NCI-H446 (cell line): ENCODE measurements at regions not wholly inside any gene's neighbourhood (a gene's known extent, or its start where the extent isn't known, plus 50 kb on each side); places are given as distances from the start of the nearest gene placed in this dataset.
"Not testable (repeated sequence)": the region's sequence is repeated elsewhere in the genome, so short reads cannot be mapped to it uniquely, and the experiment has no call there.

ENCODE experiments used
- DNase-seq, 2 experiments: peaks; one replicate each; lab custom pipeline; 2025; lab: John Stamatoyannopoulos, UW

DNA sequence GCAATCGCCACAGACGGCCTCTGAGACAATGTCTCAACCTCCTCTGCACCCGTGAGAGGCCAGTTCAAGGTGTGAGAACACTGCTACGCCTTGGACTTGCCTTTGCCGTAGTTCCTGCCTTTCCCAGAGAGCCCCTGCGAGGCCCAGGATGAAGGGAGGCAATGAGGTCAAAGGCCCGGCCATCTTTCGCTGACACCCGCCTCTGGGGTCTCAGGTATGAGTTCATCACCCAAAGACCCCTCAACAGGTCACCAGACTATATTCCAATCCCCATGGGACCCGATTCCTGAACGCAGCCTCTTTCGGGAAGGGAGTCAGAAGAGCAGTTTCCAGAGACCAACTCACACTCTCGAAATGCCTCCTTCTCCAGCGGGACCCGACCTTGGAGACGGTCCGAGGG, 573.5 kb downstream of the KCNJ18 start:
- DNase-seq = no peak

DNA sequence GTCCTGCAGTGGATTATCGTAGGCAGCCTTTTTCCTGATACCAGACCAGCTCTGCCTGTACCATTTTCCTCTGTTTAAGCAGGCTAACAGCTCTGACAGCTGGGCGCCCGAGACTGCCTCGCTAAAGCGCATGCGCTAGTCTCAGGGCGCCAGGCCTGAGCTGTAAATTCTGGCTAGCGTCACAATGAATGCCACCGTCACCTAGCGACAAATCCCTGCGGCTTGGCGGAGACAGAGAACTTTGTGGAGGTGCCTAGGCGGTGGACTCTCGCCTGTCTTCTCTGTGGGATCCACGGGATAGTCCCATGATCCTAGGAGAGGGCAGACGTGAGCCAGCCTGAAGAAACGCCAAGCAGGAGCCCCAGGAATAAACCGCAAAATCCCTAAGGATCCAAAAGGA, 573.9 kb downstream of the KCNJ18 start:
- peak in 1 of 2 experiments; percentile 52 for DNase-seq

DNA sequence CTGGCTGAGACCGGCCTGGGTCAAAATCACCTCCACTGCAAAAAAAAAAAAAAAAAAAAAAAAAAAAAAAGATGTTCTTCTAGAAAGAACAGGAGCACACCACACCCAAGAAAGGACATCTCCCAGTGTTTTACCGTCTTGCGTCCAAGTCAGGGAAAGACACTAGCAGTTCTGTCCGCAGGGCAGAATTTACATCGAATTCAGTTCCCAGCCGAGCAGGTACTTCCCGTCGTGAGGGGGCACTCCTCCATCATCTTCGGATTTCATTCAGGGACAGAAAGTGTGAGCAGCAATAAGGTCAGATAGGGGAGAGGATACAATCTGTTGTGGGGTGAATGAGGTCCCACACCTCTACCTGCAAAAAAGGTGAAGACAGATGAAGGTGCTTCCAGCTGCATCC, 574.7 kb downstream of the KCNJ18 start:
- no peak for DNase-seq

DNA sequence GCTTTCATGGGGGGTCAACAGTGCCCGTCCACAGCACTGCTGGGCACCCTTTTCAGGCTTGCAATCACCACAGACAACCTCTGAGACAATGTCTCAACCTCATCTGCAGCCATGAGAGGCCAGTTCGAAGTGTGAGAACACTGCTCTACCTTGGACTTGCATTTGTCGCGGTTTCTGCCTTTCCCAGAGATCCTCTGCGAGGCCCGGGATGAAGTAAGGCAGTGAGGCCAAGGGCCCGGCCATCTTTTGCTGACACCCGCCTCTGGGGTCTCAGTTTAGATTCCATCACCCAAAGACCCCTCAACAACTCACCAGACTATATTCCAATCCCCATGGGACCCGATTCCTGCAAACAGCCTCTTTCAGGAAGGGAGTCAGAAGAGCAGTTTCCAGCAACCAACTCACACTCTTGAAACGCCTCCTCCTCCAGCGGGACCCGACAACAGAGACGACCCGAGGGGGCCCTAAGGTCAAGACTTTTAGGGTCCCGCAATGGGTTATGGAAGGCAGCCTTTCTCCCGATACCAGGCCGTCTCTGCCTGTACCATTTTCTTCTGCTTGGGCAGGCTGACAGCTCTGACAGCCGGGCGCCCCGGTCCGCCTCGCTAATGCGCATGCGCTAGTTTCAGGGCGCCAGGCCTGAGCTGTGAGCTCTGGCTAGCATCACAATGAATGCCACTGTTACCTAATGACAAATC, 576.0 kb downstream of the KCNJ18 start:
- DNase-seq = no peak

DNA sequence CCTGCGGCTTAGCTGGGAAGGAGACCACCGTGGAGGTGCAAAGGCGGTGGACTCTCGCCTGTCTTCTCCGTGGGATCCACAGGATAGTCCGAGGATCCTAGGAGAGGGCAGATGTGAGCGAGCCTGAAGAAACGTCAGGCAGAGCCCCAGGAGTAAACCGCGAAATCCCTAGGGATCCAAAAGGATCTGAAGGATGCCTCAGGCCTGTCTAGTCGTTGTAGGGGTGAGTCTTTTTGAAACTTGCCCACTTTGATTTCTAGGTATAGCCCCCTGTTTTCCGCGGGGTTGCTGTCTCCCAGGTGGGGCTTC, 576.5 kb downstream of the KCNJ18 start:
- DNase-seq = no peak

DNA sequence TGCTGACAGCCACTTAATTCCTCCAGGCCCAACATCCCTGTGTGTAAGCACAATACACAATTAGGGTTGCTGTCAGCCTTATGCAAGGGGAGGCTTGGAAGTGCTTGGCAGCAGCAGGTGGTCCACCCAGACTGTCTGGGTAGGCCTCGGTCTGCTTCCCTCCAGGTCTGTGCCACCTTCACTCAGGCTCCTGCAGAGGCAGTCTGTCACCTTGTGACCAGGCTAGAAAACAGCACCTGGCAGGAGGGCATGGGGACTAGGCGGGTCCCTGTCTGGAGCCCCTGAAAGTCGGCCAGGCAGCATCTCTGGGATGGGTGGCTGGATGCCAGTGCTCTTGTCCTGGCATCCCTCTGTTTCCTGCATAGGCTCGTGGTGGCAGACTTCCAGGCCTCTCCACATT, 578.1 kb downstream of the KCNJ18 start:
- DNase-seq = no peak

DNA sequence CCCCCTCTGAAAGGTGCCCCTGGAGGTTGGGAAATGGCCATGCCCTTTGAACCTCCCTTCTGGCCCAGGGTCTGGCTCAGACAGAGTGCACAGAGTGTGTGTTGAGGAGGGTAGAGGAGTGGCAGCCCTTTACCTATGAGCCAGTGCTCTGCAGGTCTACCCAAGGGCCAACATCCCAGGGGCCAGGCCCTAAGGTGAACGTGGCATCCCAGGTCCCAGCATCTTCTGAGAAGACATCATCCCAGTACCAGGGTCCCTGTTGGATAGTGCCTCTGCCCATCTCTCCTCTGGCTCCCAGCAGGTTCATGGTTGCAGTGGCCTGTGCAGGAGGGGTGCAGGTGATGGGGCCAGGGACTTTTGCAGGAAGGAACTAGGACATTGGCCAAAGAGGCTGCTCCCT, 578.5 kb downstream of the KCNJ18 start:
- DNase-seq = not testable (repeated sequence)

DNA sequence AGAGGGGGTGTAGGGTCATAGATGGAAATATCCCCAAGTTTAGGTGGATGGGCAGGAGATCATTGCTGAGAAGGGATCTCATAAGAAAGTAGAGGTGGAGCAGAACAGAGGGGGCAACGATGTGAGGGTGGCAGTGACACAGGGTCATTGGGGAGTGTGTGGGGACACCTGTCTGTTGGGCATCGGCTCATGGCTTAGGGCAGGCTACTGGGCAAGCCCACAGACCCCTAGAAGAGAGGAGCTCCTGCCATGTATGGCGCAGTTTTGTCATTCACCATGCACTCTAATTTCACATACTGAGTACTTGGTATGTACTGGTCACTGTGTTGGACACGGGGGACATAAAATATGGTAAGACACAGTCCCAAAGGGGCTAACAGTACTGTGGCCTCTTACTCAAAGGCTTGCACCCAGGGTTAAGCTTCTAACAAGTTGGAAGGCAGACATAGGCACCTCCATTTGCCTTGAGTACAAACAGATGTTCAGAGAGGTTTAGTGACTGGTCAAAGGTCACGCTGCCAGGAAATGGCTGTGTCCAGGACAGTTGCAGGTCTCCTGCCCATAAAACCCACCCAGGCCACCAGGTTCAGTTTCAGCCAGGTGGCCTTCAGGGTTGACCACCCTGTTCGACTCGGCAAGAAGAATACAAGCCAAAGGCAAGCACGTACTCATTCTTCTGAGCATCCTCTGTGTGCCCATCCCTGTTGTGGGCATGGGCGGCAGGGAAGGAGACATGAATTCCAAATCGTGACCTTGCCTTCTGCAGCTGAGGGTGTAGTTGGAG, 580.2 kb downstream of the KCNJ18 start:
- DNase-seq = no peak

DNA sequence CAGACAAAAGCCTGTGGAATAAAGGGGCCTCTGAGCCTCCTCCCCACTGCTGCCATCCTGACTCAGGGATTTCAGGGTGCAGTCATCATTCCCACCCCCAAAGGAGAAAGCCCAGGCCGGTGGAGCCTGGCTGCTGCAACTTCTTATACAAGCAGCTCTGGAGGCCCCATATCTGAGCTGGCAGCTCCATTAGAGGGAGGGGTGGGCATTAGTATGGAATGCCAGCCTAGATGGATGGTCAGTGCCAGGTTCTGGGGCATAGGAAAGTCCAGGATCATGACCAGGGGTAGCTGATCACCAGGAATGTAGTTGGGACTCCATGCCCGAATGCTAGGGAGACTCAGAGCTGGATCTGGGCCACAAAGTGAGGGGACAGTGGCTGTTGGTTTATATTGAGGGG, 581.0 kb downstream of the KCNJ18 start:
- DNase-seq = no peak

DNA sequence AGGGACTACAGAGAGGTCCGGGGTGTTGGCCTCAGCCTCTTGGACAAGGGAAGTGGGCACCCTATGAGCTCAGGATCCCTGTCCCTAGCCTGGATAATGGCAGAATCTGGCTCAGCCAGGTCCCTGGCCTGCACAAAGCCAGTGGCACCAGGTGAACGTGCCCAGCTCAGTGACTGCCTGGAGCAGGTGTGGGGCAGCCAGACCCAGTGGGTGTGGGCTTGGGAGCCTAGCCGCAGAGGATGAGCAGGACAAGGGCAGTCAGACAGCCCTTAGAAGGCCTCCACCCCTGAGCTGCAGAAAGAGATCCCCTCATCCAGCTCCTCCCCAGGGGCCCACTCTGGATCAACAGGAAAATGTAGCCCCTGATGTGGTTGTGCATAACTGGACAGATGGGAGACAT, 585.3 kb downstream of the KCNJ18 start:
- DNase-seq = no peak

DNA sequence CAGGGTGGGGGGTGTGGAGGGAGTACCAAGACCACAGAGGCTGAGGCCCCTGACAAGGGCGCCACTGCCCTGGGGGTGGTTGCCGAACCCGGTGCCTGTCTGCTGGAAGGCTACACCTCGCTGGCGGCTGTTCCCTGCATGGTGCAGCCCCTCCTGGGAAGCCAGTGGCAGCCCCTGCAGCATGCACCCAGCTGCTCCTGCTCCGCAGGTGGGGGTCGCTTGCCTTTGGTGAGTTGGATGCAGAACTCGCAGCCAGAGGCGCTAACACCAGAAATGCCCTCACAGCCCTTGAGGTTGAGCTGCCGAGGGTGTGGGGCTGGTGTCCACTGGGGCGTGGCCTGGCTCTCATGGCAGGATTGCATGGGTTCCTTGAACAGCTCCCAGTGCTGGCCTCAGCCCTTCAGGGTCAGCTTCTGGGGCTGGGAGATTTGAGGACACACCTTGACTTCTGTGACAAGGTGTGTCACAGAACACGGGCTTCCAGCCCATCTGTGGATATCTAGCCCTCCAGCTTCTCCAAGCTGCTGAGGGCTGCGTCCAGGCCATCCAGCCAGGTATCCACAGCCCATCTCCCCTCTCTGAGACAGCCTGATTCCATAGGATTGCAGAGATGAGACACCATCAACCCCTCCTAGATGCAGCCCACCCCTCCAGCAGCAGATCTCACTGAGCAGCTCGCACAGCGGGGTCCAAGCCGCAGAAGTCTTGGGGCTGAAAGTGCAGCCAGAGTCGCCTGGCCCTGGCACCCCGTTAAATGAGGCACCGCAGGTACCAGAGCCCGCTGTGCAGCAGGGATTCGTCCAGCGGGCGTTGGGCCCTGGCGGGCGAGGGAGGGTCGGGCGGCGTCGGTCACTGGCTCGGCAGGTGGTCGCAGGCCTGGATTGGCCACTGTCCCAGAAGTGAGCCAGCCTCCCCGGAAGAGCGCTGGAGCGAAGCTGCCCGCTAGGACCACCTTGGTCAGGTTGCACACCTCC, 586.3 kb downstream of the KCNJ18 start:
- DNase-seq = no peak

DNA sequence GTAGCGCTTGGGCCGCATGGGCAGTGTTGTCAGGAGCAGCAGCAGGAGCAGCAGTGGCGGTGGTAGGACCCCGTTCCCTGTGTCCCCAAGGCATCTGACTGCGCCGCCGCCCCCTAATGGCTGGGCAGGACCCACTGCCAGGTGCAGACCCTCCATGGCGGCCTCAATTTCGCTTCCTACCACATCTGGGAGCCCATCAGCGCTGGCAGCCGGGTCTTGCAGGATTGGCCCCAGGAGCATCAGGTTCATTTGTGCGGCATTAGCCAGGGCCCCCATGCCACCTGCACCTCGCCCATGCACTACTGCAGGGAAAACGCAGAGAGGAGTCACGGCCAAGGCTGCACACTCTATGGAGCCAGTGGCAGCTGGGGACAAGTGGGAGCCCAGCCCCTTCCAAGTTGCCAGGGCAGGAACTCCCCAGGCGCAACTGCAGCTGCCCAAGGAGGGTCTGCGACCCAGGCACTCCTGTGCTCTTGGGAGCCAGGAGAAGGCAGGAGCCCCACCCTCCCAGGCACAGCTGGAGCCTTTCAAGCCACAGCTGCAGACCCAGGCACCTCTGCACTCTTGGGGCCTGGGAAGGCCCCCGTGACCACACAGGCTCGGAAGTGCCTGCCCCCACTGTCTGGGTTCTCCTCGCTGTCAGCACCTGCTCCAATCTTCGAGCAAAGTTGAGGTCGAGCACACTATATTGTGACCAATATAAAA, 594.2 kb downstream of the KCNJ18 start:
- no peak for DNase-seq

DNA sequence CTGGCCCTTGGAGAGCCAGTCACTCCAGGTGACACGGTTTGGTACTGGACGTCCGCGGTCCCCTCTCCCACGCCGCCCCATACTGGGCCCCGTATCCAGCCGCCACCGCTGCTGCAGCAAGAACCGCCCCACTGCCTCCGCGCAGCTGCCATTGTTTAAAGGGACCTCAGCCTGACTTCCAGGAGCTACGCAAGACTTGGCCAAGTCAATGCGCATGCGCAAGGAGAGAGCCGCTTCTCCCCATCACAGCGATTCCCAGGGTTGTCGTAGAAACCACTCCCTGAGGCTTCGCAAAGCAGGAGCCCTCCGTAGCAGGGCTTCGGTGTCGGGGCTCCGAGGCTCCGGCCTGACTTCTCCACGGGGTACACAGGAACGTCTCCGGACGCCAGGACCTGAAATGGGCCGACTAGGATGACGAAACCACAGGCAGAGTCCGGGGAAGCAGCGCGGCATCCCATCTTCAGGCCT, 606.2 kb downstream of the KCNJ18 start:
- DNase-seq = not testable (repeated sequence)

DNA sequence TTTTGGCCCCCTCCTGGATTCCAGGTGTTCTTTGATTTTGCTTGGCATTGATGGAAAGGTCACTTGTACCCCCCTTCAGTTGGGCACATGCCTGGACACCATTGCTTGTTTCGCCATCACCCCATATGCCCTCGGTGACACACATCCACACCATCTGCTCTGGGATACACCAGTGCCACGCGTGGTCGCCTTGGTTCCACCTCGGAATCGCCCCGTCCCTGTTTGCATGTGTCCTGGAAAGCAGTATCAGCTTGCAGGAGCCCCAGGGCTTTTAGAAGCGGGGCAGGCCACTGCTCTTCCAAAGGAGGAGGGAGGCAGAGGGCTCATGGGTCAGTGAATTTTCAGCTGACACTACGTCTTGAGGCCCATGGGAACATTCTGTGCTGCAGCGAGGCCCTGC, 607.9 kb downstream of the KCNJ18 start:
- no peak for DNase-seq

DNA sequence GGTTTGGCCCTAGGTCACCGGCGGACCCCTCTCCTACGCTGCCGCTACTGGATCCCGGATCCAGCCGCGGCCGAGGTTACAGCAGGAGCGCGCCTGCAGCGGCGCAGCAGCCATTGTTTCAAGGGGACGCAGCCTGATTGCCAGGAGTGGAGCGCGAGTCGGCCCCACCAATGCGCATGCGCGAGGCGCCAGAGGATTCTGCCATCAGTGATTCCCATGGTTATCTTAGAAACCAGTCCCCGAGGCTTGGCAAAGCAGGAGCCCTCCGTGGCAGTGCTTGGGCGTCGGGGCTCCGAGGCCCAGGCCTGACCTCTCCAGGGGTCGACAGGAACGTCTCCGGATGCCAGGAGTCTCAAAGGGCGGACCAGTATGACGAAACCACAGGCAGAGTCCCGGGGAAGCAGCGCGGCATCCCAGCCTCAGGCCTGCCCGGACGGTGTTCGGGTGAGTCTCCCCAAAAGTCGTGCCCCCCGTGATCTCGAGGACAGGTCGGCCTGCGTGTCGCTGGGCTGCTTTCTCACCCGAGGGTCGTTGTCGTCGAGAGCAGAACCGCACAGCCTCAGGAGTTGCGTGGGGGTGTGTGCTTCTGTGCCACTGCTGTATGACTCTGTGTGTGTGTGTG, 608.5 kb downstream of the KCNJ18 start:
- DNase-seq = no peak

DNA sequence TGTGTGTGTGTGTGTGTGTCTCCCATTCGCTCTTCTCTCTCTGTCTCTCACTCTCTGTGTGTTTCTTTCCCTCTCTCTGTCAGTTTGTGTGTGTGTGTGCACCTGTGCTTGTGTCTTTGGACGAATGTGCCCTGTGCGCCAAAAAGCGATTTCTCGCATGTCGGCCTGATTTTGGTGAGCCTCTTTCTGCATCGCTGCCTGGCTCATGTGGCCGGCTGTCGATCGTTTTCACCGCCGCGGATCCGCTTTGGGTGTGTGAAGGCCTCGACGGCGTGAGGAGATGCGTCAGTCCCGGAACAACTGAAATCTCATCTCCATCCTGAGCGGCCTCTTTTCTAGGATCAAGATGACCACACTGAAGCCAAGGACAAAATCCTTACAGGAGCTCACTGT, 609.0 kb downstream of the KCNJ18 start:
- DNase-seq = no peak

DNA sequence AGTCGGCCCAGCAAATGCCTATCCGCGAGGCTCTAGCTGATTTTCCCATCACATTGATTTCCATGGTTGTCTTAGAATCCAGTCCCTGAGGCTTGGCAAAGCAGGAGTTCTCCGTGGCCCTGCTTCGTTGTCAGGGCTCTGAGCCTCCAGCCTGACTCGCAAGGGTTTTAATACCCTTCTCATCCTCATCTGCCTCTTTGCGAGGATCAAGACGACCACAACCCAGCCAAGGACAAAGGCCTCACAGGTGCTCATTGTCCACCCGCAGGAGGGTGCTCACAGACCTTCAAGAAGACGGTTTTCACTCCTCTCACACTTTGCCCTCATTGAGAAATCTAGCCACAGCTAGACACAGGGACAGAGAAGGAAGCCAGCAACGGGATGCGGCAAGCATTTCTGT, 610.8 kb downstream of the KCNJ18 start:
- no peak for DNase-seq

DNA sequence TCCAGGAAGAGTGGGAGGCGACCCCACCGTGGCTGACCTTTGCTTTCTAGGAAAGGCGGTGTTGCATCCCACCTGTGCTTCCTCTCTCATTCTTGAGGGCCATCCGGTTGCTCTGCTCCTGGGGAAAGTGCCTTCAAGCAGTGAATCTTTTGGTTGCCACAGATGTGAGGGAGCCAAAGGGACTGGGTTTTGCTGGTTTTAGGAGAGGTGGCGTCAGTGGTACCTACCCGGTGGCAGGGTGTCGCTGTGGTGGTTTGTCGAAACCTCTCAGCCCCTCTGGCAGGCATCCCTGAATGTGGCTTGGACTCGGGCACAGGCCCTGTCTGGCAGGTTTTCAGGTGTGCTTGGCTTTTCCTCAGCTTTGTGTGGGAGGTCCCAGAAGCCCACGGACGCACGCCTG, 611.5 kb downstream of the KCNJ18 start:
- no peak for DNase-seq

DNA sequence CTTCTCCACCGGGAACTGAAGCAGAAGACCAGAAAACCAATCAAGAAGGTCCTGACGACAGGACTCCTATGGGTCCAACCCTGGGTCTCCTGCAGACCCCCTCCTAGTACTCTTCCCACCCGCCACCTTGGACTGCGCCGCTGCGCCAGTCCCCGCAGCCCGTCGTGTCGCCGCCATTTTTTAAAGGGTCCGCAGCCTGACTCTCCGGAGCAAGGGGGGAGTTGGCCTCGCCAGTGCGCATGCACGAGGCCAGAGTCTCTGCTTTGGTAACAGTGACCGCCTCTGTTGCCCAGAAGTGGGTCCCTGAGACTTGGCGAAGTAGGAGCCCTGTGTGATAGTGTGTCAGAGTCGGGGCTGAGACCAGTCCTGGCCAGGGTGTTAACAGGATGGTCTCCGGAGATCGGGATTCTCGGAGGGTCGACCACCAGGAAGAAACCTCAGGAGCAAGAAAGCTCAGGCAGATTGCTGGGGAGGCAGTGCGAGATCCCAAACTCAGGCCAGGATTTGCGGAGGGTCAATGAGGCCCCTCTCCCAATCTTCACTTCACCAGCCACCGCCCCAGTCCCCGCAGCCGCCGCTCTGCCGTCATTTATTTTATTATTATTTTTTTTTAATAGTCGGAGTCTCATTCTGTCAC, 612.5 kb downstream of the KCNJ18 start:
- DNase-seq = no peak

DNA sequence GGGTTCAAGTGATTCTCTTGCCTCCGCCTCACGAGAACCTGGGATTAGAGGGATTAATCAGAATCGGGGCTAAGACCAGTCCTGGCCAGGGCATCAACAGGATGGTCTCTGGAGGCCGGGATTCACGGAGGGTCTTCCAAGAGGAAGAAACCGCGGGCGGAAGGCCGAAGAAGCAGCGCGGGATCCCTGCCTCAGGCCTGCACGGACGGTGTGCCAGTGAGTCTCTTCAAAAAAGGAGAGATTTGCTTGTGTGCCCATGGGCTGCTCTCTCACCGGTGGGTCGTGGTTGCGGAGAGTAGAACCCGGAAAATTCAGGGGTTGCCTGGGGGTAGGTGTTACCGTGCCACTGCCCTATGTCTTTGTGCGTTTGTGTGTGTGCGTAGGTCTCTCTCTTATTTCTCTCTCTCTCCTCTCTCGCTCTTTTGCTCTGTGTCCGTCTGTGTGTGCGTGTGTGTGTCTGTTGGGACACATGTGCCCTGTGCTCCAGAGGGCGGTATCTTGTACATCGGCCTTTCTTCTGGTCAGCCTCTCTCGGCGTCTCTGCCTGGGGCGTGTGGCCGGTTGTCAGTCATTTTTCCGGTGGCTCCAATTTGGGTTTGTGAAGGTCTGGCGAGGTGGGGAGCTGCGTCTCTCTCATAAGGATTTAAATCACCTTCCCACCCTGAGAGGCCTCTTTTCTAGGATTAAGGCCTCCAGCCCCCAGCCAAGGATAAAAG, 613.2 kb downstream of the KCNJ18 start:
- no peak for DNase-seq
